GM18951 (cell line): ENCODE measurements at regions not wholly inside any gene's neighbourhood (a gene's known extent, or its start where the extent isn't known, plus 50 kb on each side); places are given as distances from the start of the nearest gene placed in this dataset.
"Not testable (repeated sequence)": the region's sequence is repeated elsewhere in the genome, so short reads cannot be mapped to it uniquely, and the experiment has no call there.

ENCODE experiments used
- POLR2A ChIP-seq: IDR thresholded peaks from 4 replicates; pipeline ENCODE4 v1.6.1; 2011; ENCODE audit warnings: mild to moderate bottlenecking; ENCODE audit not compliant: insufficient read length, insufficient read depth; ENCODE audit errors: extremely low read depth
- in situ Hi-C: fragments of 300-500 bp; cut with MboI; formaldehyde crosslinking; loops from one replicate; pipeline ENCODE4 v1.12.0; 2022; ENCODE audit warnings: low sequenced_read_pairs, mixed read lengths, inconsistent platforms; ENCODE audit not compliant: unreplicated experiment

GRCh38 chr14:54252072-54252730, 144.6 kb upstream of the CDKN3 start:
- TF ChIP-seq POLR2A = no peak
- in situ Hi-C loops = no loop called here

- no peak for TF ChIP-seq POLR2A
- in situ Hi-C loops = no loop called here
Measured at GRCh38 chr14:54253195-54253947, 143.4 kb upstream of the CDKN3 start.

- TF ChIP-seq POLR2A = no peak
- in situ Hi-C loops = no loop called here
Measured at GRCh38 chr14:54256156-54256555, 140.7 kb upstream of the CDKN3 start.

GRCh38 chr14:54257424-54257823, 139.4 kb upstream of the CDKN3 start:
- no peak for TF ChIP-seq POLR2A

GRCh38 chr14:54258382-54258781, 138.4 kb upstream of the CDKN3 start:
- in situ Hi-C loops = no loop called here
- TF ChIP-seq POLR2A = no peak

More at GRCh38 chr14:54257424-54257823, 139.4 kb upstream of the CDKN3 start:
- in situ Hi-C loops = no loop called here

- no peak for TF ChIP-seq POLR2A
- in situ Hi-C loops = no loop called here
Measured at GRCh38 chr14:54259821-54260220, 137.0 kb upstream of the CDKN3 start.

GRCh38 chr14:54261283-54261682, 135.5 kb upstream of the CDKN3 start:
- in situ Hi-C loops = no loop called here
- TF ChIP-seq POLR2A = no peak

GRCh38 chr14:54266616-54267015, 130.2 kb upstream of the CDKN3 start:
- in situ Hi-C loops = not testable (repeated sequence)

- in situ Hi-C loops = no loop called here
- no peak for TF ChIP-seq POLR2A
Measured at GRCh38 chr14:54267172-54267571, 129.6 kb upstream of the CDKN3 start.

GRCh38 chr14:54275997-54276725, 120.6 kb upstream of the CDKN3 start:
- no peak for TF ChIP-seq POLR2A

GRCh38 chr14:54278087-54278486, 118.7 kb upstream of the CDKN3 start:
- TF ChIP-seq POLR2A = no peak
- in situ Hi-C loops = no loop called here

More at GRCh38 chr14:54275997-54276725, 120.6 kb upstream of the CDKN3 start:
- in situ Hi-C loops = no loop called here

- no peak for TF ChIP-seq POLR2A
- in situ Hi-C loops = no loop called here
Measured at GRCh38 chr14:54278665-54279295, 118.0 kb upstream of the CDKN3 start.

GRCh38 chr14:54282849-54283248, 114.0 kb upstream of the CDKN3 start:
- TF ChIP-seq POLR2A = no peak
- in situ Hi-C loops = no loop called here
